NT2/D1 (cell line): ENCODE measurements at regions not wholly inside any gene's neighbourhood (a gene's known extent, or its start where the extent isn't known, plus 50 kb on each side); places are given as distances from the start of the nearest gene placed in this dataset.

Experiments
- YY1 ChIP-seq: IDR thresholded peaks from 2 replicates; pipeline ENCODE4 v1.6.1; 2011; ENCODE audit not compliant: insufficient read length, insufficient read depth
- ZNF274 ChIP-seq: IDR thresholded peaks from 2 replicates; pipeline ENCODE4 v1.6.1; 2011; ENCODE audit warnings: mild to moderate bottlenecking, low read depth, low read length

GRCh38 chr1:36613721-36614120 is 131.0 kb upstream of the CSF3R start:
- TF ChIP-seq YY1 = no peak
- no peak for TF ChIP-seq ZNF274
